Cardiac muscle cell (in vitro differentiated cells and primary cell): ENCODE measurements at regions not wholly inside any gene's neighbourhood (a gene's known extent, or its start where the extent isn't known, plus 50 kb on each side); places are given as distances from the start of the nearest gene placed in this dataset.

Experiments used
- DNase-seq, 2 donors: peaks; one replicate each; pipeline versions ENCODE4 v3.0.0 to v3.0.0-alpha.2; 2010 to 2017; ENCODE audit warnings: low read depth in 1 of 2, low spot score in 1 of 2
- H3K27ac ChIP-seq: fragments of 200-600 bp; sonication (generic); 2 replicates; pipeline ENCODE4 v1.5.1; 2016
- H3K27me3 ChIP-seq: fragments of 200-600 bp; sonication (generic); 2 replicates; pipeline ENCODE4 v1.6.0; 2016; ENCODE audit warnings: control low read depth
- H3K36me3 ChIP-seq: fragments of 200-600 bp; sonication (generic); 2 replicates; pipeline ENCODE4 v1.5.1; 2016; ENCODE audit warnings: control low read depth
- H3K4me1 ChIP-seq: fragments of 200-600 bp; sonication (generic); 2 replicates; pipeline ENCODE4 v1.8.1; 2017; ENCODE audit warnings: low read depth, mild to moderate bottlenecking, mixed run types
- H3K4me3 ChIP-seq: fragments of 200-600 bp; sonication (generic); 2 replicates; pipeline ENCODE4 v1.5.1; 2016; ENCODE audit warnings: mild to moderate bottlenecking
- H3K9me3 ChIP-seq: fragments of 200-600 bp; sonication (generic); 2 replicates; pipeline ENCODE4 v1.5.1; 2017; ENCODE audit warnings: low read depth, mild to moderate bottlenecking, control low read depth
- CTCF ChIP-seq: IDR thresholded peaks from 2 replicates; pipeline ENCODE4 v1.5.1; 2012; ENCODE audit warnings: low read depth, mild to moderate bottlenecking, low read length

- Histone ChIP-seq H3K9me3 (no peaks in the 10 kb centered on the region), H3K27me3 (no peaks in the 10 kb centered on the region), H3K4me1 (no peaks in the 10 kb centered on the region), H3K36me3 (no peaks in the 10 kb centered on the region), H3K4me3 (no peak overlapping the region), H3K27ac (no peak overlapping the region)
- no peak for DNase-seq
- no peak for TF ChIP-seq CTCF
Observed at GRCh38 chr6:87799651-87800050, 97.6 kb upstream of the AKIRIN2 start.

GRCh38 chr6:87798393-87799278 lies 96.6 kb upstream of the AKIRIN2 start:
- Histone ChIP-seq H3K27ac (no peak overlapping the region), H3K4me3 (no peak overlapping the region), H3K4me1 (no peaks in the 10 kb centered on the region), H3K36me3 (no peaks in the 10 kb centered on the region), H3K27me3 (no peaks in the 10 kb centered on the region), H3K9me3 (no peaks in the 10 kb centered on the region)
- DNase-seq, result no peak
- no peak for TF ChIP-seq CTCF

GRCh38 chr6:87794922-87795885 lies 93.2 kb upstream of the AKIRIN2 start:
- Histone ChIP-seq H3K4me3 (no peak overlapping the region), H3K27ac (no peak overlapping the region), H3K4me1 (no peaks in the 10 kb centered on the region), H3K27me3 (no peaks in the 10 kb centered on the region), H3K9me3 (no peaks in the 10 kb centered on the region), H3K36me3 (no peaks in the 10 kb centered on the region)
- DNase-seq, result no peak
- no peak for TF ChIP-seq CTCF

- Histone ChIP-seq H3K4me3 (no peak overlapping the region), H3K27me3 (no peaks in the 10 kb centered on the region), H3K36me3 (no peaks in the 10 kb centered on the region), H3K9me3 (no peaks in the 10 kb centered on the region), H3K4me1 (no peaks in the 10 kb centered on the region), H3K27ac (no peak overlapping the region)
- TF ChIP-seq CTCF, result no peak
- no peak for DNase-seq
Observed at GRCh38 chr6:87793315-87793714, 91.3 kb upstream of the AKIRIN2 start.

GRCh38 chr6:87791982-87792381 lies 89.9 kb upstream of the AKIRIN2 start:
- no peak for TF ChIP-seq CTCF
- no peak for DNase-seq
- H3K4me1 ChIP-seq, result no peaks in the 10 kb centered on the region
- no peak overlapping the region for H3K27ac ChIP-seq
- H3K4me3 ChIP-seq, result no peak overlapping the region
- no peaks in the 10 kb centered on the region for H3K9me3 ChIP-seq
- no peaks in the 10 kb centered on the region for H3K27me3 ChIP-seq
- H3K36me3 ChIP-seq, result no peaks in the 10 kb centered on the region
